Aorta (tissue), 5 donors: ENCODE measurements at regions not wholly inside any gene's neighbourhood (a gene's known extent, or its start where the extent isn't known, plus 50 kb on each side); places are given as distances from the start of the nearest gene placed in this dataset.

ENCODE experiments used
- ATAC-seq: fragments of 200-7000 bp; cut with Tn5 transposase; one replicate; pipeline ENCODE4 v1.9.1; 2022; ENCODE audit warnings: moderate library complexity; ENCODE audit not compliant: low FRiP score
- DNase-seq, 2 donors: peaks; one replicate each; pipeline ENCODE4 v3.0.0-alpha.2; 2020
- H3K27ac ChIP-seq, 2 donors: one replicate each; pipeline ENCODE4 v1.5.1; 2013; ENCODE audit warnings: low read length in 2 of 2, mild to moderate bottlenecking in 2 of 2, moderate library complexity in 2 of 2, control low read depth in 1 of 2, inconsistent platforms in 1 of 2, low read depth in 1 of 2
- H3K27me3 ChIP-seq, 2 donors: one replicate each; pipeline ENCODE4 v1.6.1; 2013; ENCODE audit warnings: control low read depth in 1 of 2, low read length in 1 of 2, mild to moderate bottlenecking in 1 of 2, moderate library complexity in 1 of 2; ENCODE audit not compliant: insufficient read depth in 2 of 2, control insufficient read depth in 1 of 2
- H3K36me3 ChIP-seq, 2 donors: one replicate each; pipeline ENCODE4 v1.6.1; 2013; ENCODE audit warnings: control low read depth in 1 of 2, low read length in 1 of 2, mild to moderate bottlenecking in 1 of 2; ENCODE audit not compliant: insufficient read depth in 2 of 2, control insufficient read depth in 1 of 2
- H3K4me1 ChIP-seq, 2 donors: one replicate each; pipeline ENCODE4 v1.6.1; 2013; ENCODE audit warnings: low read length in 2 of 2, control low read depth in 1 of 2, mild to moderate bottlenecking in 1 of 2, moderate library complexity in 1 of 2; ENCODE audit not compliant: insufficient read depth in 2 of 2, control insufficient read depth in 1 of 2
- H3K4me3 ChIP-seq, 2 donors: one replicate each; pipeline ENCODE4 v1.5.1; 2013; ENCODE audit warnings: low read length in 2 of 2, control low read depth in 1 of 2, mild to moderate bottlenecking in 1 of 2
- H3K9me3 ChIP-seq: one replicate; pipeline ENCODE4 v1.6.1; 2013; ENCODE audit warnings: mild to moderate bottlenecking, low read length; ENCODE audit not compliant: control insufficient read depth
- WGBS, 2 donors: extraction: QIAGEN DNeasy Blood & Tissue Kit; methylation state at CpG; one replicate each; pipeline ENCODE4 v1.1.7; 2013; 5-methylcytosine and 5-hydroxymethylcytosine counted together
- intact Hi-C, 2 donors: fragments of 100-400 bp; cut with DNase I; formaldehyde crosslinking; loops; one replicate each; pipeline versions ENCODE4 v1.14.2 to v1.15.0; 2022
- donor health status: healthy with polysubstance abuse.
- donor health status: Bipolar disorder and iron deficiency.
- donor health status: DM: no; HTN: no; CAD: no.
- donor health status: DM: no; HTN: no; CAD: no.
- donor health status: DM: yes; HTN: yes; CAD: no.

- intact Hi-C loops: no loop called here
- Histone ChIP-seq H3K4me3 (no peak overlapping the region), H3K9me3 (no peaks in the 10 kb centered on the region), H3K4me1 (no peaks in the 10 kb centered on the region), H3K27me3 (no peaks in the 10 kb centered on the region), H3K27ac (no peak overlapping the region), H3K36me3 (no peaks in the 10 kb centered on the region)
- ATAC-seq (no peak), DNase-seq (no peak)
- WGBS, 2 donors: 77 to 79% methylated on average over 3 of the region's 3 CpGs
Observed at GRCh38 chr20:54875307-54875706, 399.9 kb downstream of the DOK5 start.

GRCh38 chr20:54874718-54875117 lies 399.3 kb downstream of the DOK5 start:
- H3K4me1 ChIP-seq: no peaks in the 10 kb centered on the region
- intact Hi-C loops: no loop called here
- DNase-seq (no peak), ATAC-seq (no peak)
- H3K4me3 ChIP-seq: no peak overlapping the region
- no peaks in the 10 kb centered on the region for H3K27me3 ChIP-seq
- H3K27ac ChIP-seq: no peak overlapping the region
- no peaks in the 10 kb centered on the region for H3K36me3 ChIP-seq
- H3K9me3 ChIP-seq: no peaks in the 10 kb centered on the region
- 82 to 87% methylated on average over 5 of the region's 5 CpGs for WGBS, 2 donors

- no peak for ATAC-seq
- no peaks in the 10 kb centered on the region for H3K27me3 ChIP-seq
- intact Hi-C loops: no loop called here
Observed at GRCh38 chr20:54872440-54872839, 397.0 kb downstream of the DOK5 start.

GRCh38 chr20:54869765-54870164 lies 394.4 kb downstream of the DOK5 start:
- H3K27me3 ChIP-seq: no peaks in the 10 kb centered on the region
- WGBS, 2 donors: 62 to 66% methylated on average over 3 of the region's 3 CpGs
- no peak overlapping the region for H3K27ac ChIP-seq
- H3K4me1 ChIP-seq: no peaks in the 10 kb centered on the region
- no peaks in the 10 kb centered on the region for H3K36me3 ChIP-seq
- ATAC-seq (no peak), DNase-seq (no peak)
- H3K4me3 ChIP-seq: no peak overlapping the region
- intact Hi-C loops: no loop called here
- H3K9me3 ChIP-seq: no peaks in the 10 kb centered on the region

More at GRCh38 chr20:54872440-54872839, 397.0 kb downstream of the DOK5 start:
- 84 to 96% methylated on average over 1 of the region's 1 CpG for WGBS, 2 donors
- H3K36me3 ChIP-seq: no peaks in the 10 kb centered on the region
- no peak for DNase-seq
- H3K4me3 ChIP-seq: no peak overlapping the region
- no peak overlapping the region for H3K27ac ChIP-seq
- no peaks in the 10 kb centered on the region for H3K9me3 ChIP-seq
- H3K4me1 ChIP-seq: no peaks in the 10 kb centered on the region

GRCh38 chr20:54865273-54865672 lies 389.9 kb downstream of the DOK5 start:
- H3K9me3 ChIP-seq: no peaks in the 10 kb centered on the region
- ATAC-seq: no peak
- H3K36me3 ChIP-seq: no peaks in the 10 kb centered on the region
- H3K27me3 ChIP-seq: no peaks in the 10 kb centered on the region
- DNase-seq: no peak
- intact Hi-C loops: no loop called here
- no peak overlapping the region for H3K27ac ChIP-seq
- H3K4me3 ChIP-seq: no peak overlapping the region
- no peaks in the 10 kb centered on the region for H3K4me1 ChIP-seq
- 78 to 81% methylated on average over 4 of the region's 4 CpGs for WGBS, 2 donors

GRCh38 chr20:54860716-54861115 lies 385.3 kb downstream of the DOK5 start:
- 53 to 55% methylated on average over 4 of the region's 4 CpGs for WGBS, 2 donors
- DNase-seq: no peak

GRCh38 chr20:54856202-54856601 lies 380.8 kb downstream of the DOK5 start:
- ATAC-seq: no peak
- WGBS, 2 donors: 88 to 96% methylated on average over 2 of the region's 2 CpGs
- DNase-seq: no peak

More at GRCh38 chr20:54860716-54861115, 385.3 kb downstream of the DOK5 start:
- no peaks in the 10 kb centered on the region for H3K9me3 ChIP-seq
- no peaks in the 10 kb centered on the region for H3K4me1 ChIP-seq
- intact Hi-C loops: no loop called here
- H3K27me3 ChIP-seq: no peaks in the 10 kb centered on the region
- H3K27ac ChIP-seq: no peak overlapping the region
- ATAC-seq: no peak
- no peaks in the 10 kb centered on the region for H3K36me3 ChIP-seq
- no peak overlapping the region for H3K4me3 ChIP-seq

GRCh38 chr20:54849741-54850140 lies 374.3 kb downstream of the DOK5 start:
- ATAC-seq (no peak), DNase-seq (no peak)
- 75% methylated on average over 3 of the region's 3 CpGs for WGBS, 2 donors
- no peaks in the 10 kb centered on the region for H3K9me3 ChIP-seq
- H3K27me3 ChIP-seq: no peaks in the 10 kb centered on the region
- H3K4me3 ChIP-seq: no peak overlapping the region
- intact Hi-C loops: no loop called here
- no peak overlapping the region for H3K27ac ChIP-seq
- no peaks in the 10 kb centered on the region for H3K4me1 ChIP-seq
- no peaks in the 10 kb centered on the region for H3K36me3 ChIP-seq

More at GRCh38 chr20:54856202-54856601, 380.8 kb downstream of the DOK5 start:
- no peak overlapping the region for H3K4me3 ChIP-seq
- no peaks in the 10 kb centered on the region for H3K9me3 ChIP-seq
- H3K4me1 ChIP-seq: no peaks in the 10 kb centered on the region
- H3K36me3 ChIP-seq: no peaks in the 10 kb centered on the region
- intact Hi-C loops: no loop called here
- H3K27me3 ChIP-seq: no peaks in the 10 kb centered on the region
- no peak overlapping the region for H3K27ac ChIP-seq

- DNase-seq (no peak), ATAC-seq (no peak)
- WGBS, 2 donors: 75 to 82% methylated on average over 2 of the region's 2 CpGs
- H3K36me3 ChIP-seq: no peaks in the 10 kb centered on the region
- H3K9me3 ChIP-seq: no peaks in the 10 kb centered on the region
- H3K27me3 ChIP-seq: no peaks in the 10 kb centered on the region
- H3K4me3 ChIP-seq: no peak overlapping the region
- no peak overlapping the region for H3K27ac ChIP-seq
- H3K4me1 ChIP-seq: no peaks in the 10 kb centered on the region
- intact Hi-C loops: no loop called here
Observed at GRCh38 chr20:54848984-54849538, 373.7 kb downstream of the DOK5 start.
